ENCODE measurements at regions not wholly inside any gene's neighbourhood (a gene's known extent, or its start where the extent isn't known, plus 50 kb on each side); places are given as distances from the start of the nearest gene placed in this dataset.

DNA sequence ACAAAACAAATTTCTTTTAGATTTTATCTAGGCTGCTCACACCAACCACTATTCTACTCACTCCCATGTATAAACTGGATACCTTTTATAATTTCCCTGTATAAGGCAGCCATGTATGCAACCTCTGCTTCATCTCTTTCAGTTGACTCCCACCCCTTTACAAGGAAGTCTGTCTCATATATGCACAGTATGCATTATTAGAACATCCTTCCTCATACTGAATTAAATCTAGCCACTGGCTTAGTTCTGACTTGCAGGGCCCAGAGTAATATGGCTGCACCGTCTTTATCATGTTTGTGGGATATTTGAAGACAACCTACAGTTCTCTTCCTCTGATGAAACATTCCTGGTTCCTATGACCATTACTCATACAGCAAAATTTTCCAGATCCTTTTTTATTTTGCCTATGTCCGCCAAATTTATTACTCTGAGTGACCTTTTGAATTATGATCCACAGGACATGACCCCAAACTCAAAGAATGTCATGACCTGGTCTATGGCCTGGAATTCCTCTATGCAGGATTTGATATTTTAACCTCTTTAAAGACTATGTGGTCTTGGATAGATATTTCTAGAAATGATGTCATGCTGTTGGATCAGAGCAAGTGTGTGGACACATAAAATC lies 76.6 kb upstream of the ITGA1 start:
- no peak for TF ChIP-seq GATA2 (IDR thresholded peaks at IDR 0.05; ENCODE audit: low read depth, low read length)
- no peak for TF ChIP-seq GATA3 (IDR thresholded peaks at IDR 0.05; ENCODE audit: low read depth, low read length)

Data from SH-SY5Y (cell line).